ENCODE measurements at regions not wholly inside any gene's neighbourhood (a gene's known extent, or its start where the extent isn't known, plus 50 kb on each side); places are given as distances from the start of the nearest gene placed in this dataset.
A peak's percentile ranks its signal among the peaks of the same experiment; 100 is the strongest.
"Not testable (repeated sequence)": the region's sequence is repeated elsewhere in the genome, so short reads cannot be mapped to it uniquely, and the experiment has no call there.

DNA sequence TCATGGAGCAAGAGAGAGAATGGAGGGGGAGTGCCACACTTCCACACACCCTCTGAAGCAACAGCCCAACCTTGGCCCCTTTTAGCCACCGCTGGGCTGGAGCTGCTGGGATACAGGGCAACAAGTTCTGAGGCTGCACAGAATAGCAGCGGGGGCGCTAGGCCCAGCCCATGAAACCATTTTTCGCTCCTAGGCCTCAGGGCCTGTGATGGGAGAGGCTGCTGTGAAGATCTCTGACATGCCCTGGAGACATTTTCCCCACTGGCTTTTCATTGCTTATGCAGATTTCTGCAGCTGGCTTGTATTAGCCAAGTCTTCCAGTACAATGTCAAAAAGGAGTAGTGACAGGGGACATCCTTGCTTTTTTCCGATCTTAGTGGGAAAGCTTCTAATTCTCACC lies 202.3 kb upstream of the B3GALT2 start:
- ATAC-seq = no peak
- DNase-seq (ENCODE audit: low spot score) = no peak

DNA sequence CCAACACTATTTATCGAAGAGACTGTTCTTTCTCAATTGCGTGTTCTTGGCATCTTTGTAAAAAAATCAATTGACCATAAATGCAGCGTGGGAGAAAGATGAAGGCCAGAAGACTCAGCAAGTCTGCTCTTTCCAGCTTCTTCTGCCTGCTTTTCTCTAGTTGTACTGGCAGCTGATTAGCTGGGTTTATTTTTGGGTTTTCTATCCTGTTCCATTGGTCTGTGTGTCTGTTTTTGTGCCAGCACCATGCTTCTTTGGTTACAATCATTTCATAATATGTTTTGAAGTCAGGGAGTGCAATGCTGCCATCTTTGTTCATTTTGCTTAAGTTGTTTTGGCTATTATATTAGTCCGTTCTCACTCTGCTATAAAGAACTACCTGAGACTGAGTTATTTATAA lies 201.8 kb upstream of the B3GALT2 start:
- ATAC-seq = no peak

DNA sequence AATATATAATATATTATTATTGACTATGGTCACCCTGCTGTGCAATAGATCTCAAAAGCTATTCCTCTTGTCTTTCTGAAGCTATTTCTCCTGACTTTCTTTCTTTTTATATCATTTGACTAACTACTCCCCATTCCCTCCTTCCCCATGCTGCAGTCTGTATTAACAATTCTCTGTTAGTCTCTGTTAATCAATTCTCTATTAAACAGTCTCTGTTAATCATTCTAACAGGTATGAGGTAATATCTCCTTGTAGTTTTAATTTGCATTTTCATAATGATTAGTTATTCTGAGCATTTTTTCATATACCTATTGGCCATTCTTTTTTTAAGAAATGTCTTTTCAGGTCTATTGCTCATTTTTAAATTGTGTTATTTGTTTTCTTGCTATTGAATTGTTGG lies 201.0 kb upstream of the B3GALT2 start:
- no peak for DNase-seq (ENCODE audit: low spot score)
- ATAC-seq = no peak

More for the DNA sequence above, 201.8 kb upstream of the B3GALT2 start:
- no peak for DNase-seq (ENCODE audit: low spot score)

DNA sequence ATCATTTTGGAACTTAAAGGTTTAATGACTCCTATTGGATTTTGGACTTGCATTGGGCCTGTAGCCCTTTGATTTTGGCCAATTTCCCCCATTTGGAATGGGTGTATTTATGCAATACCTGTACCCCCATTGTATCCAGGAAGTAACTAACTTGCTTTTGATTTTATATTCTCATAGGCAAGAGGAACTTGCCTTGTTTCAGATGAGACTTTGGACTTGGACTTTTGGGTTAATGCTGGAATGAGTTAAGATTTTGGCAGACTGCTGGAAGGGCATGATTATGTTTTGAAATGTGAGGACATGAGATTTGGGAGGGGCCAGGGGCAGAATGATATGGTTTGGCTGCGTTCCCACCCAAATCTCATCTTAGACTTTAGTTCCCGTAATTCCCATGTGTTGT lies 192.0 kb upstream of the B3GALT2 start:
- DNase-seq (ENCODE audit: low spot score); ATAC-seq: not testable (repeated sequence)

DNA sequence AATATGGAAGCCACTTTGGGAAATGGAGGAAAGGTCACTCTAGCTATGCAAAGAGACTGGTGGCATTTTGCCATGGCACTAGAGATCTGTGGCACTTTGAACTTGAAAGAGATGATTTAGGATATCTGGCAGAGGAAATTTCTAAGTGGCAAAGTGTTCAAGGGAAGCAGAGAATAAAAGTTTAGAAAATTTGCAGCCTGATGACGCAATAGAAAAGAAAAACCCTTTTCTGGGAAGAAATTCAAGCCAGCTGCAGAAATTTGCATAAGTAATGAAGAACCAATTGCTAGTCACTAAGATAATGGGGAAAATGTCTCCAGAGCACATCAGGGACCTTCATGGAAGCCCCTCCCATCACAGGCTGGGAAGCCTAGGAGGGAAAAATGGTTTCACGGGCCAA lies 191.1 kb upstream of the B3GALT2 start:
- ATAC-seq = no peak
- no peak for DNase-seq (ENCODE audit: low spot score)

DNA sequence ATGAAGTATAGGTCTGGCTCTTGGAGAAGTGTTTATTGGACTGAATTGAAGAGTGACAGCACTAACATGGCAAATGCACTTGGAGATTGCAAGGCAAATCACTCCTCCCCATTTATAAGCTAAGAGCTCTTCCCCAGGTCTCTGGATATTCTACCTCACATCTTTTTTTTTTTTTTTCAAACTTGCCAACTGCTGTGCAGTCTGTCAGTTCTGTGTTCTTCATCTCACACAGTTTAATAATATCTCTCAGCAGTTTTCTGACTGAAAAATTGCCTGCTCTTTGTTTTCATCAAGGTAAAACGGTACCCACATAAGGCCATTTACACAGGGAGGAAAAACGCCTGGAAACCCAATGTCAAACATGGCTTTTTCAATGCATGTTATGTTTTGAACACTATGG lies 186.1 kb upstream of the B3GALT2 start:
- no peak for ATAC-seq
- DNase-seq (ENCODE audit: low spot score) = no peak

DNA sequence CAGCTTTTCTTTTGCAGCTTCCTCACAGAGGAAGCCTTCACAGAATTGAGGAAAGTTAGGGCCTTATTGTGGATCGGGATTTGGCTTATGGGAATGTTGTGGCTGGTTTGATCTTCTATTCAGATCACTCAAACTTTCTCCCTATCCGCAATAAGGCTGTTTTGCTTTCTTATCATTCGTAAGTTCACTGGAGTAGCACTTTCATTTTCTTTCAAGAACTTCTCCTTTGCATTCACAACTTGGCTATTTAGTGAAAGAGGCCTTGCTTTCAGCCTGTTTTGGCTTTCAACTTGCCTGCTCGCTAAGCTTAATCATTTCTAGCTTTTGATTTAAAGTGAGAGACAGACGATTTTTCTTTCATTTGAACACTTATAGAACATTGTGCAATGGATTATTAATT lies 181.9 kb upstream of the B3GALT2 start:
- DNase-seq (ENCODE audit: low spot score) = no peak
- ATAC-seq = no peak

DNA sequence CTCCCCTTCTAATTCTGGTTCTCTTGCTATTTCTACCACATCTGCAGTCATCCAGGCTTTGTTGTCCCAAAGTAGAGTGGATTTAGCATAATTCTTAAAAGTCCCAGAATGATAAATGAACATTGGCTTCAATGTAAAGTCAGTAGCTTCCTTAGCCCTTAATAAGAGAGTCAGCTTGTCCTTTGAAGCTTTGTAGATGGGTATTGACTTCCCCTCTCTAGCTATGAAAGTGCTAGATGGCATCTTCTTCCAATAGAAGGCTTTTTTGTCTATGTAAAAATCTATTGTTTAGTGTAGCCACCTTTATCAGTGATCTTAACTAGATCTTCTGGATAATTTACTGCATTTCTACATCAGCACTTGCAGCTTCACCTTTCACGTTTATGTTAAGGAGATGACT lies 181.4 kb upstream of the B3GALT2 start:
- DNase-seq (ENCODE audit: low spot score) (no peak), ATAC-seq (no peak)

DNA sequence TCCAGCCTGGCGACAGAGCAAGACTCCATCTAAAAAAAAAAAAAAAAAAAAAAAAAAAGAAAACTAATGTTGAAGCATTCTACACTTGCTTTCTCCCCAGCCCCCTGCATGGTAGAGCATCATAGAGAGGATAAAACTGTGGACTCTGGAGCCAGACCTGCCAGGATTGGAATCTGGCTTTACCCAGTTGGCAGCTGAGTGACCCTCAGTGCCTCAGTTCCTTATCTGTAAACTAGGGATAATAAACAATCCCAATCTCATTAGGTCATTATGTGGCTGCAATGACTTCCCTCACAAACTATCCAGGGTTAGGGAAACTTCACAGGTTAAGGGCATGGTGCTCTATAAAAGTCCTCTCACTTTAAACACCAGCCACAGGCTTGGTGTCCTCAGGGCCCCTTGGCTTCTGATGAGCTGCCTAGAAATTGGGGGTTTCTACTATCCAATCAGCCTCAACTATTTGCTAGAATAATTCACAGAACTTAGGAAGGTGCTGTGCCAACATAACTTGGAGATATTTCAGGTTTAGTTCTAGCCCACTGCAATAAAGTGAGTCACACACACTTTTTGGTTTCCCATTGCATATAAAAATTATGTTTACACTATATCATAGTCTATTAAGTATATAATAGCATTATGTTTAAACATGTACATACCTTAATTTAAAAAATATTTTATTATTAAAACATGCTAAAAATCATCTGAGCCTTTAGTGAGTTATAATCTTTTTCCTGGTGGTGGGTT lies 180.5 kb upstream of the B3GALT2 start:
- no peak for ATAC-seq
- no peak for DNase-seq (ENCODE audit: low spot score)

DNA sequence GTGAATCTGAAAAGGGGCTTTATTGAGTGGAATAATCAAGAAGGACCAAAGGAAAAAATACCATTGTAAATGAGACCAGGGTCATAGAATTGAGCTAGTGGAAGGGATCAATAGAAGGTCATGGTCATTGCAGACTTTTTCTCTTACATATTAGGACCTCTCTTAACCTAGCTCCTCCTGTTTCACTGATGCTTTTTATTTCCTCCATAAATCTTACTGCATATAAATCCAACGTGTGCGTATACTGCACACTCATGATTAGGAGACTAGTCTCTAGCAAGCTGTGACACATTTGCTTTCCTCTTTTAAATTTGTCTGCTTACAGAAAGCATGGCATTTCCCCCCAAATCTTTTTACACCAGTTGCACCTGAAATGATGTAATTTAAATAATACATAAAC lies 179.6 kb upstream of the B3GALT2 start:
- no peak for DNase-seq (ENCODE audit: low spot score)
- ATAC-seq = no peak

DNA sequence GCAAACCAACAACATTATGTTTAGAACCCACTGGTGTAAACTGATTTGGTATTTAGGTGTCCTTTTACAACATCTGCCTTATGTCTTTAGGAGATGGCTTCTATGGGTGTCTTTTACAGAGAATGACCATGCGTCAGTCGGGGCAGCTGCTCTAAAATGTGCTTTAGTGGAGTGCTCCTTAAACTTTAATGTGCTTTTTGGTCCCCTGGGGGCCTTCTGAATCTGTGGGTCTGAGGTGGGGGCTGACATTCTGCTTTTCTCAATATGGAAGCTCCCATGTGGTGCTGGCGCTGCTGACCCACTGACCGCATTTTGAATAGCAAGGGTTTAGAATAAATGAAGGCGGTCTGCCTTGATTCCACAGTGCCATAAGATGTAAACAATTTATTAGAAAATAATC lies 173.2 kb upstream of the B3GALT2 start:
- no peak for DNase-seq (ENCODE audit: low spot score)
- no peak for ATAC-seq

DNA sequence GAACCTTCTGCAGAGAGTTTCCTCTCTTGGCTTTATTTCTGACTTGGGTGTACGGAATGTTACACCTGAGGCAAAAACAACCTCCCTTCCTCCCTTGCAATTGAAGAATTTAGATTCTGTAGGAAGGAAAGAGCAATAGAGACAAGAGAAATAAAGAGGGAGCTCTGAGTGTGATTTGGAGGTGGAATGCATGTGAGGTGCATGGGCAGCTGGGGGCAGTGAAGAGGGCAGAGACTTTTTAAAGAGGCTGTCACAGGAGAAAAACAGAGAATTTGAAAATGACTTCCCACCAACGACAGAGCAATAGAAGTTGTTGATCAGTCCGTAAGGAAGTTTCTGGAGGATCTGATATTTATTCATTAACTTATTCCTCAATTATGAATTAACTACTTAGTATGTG lies 172.0 kb upstream of the B3GALT2 start:
- DNase-seq (ENCODE audit: low spot score) (no peak), ATAC-seq (no peak)

DNA sequence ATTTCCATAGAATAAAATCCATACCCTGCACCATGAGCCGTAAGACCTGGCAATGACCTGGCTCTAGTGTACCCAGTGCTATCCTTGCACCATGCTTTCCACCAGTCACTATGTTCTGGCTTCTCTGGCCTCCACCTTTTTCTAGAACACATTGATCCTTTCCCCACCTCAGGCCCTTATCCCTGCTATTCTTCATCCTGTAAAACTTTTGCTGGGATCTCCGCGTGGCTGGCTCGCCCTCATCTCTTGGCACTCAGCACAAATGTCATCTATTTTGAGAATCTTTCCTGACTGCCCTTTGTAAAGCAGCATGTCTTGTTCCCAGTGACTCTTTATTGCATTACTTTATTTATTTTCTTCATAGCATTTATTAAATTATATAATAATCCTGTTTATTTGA lies 169.8 kb upstream of the B3GALT2 start:
- ATAC-seq = no peak
- no peak for DNase-seq (ENCODE audit: low spot score)

DNA sequence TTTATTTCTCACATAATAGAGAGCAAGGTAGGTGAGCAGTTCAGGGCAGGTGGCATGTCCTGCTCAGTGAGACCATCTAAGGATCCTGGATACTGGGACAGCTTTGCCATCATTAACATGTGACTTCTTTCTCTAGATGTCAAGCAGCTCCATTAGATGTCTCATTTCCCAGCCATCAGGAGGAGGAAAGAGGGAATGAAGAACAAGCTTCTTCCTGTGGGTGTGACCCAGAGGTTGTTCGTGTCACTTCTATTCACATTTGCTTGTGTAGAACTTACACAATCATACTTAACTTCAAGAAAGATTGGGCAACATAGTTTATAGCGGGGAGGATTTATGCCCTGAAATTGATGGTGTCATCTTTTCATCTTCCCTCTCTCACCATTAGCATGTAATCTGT lies 169.2 kb upstream of the B3GALT2 start:
- DNase-seq (ENCODE audit: low spot score) (no peak), ATAC-seq (no peak)

DNA sequence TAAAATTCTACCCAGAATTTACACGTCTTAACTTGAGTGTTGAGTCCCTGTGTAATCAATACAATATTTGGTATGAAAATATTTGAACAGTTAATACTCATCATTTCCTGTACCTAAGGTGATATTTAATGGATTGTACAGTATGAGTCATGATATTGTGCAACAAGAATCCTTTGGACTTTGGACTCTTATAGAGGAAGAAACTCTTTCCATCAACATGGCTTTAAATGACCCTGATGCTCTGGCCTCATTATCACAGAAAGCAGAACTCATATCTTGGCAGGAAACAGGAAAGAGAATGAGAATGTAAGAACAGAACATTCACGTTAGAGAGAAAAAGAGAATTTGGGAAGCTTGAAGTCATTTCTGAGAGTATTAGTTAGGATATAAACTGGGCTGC lies 168.8 kb upstream of the B3GALT2 start:
- no peak for DNase-seq (ENCODE audit: low spot score)

DNA sequence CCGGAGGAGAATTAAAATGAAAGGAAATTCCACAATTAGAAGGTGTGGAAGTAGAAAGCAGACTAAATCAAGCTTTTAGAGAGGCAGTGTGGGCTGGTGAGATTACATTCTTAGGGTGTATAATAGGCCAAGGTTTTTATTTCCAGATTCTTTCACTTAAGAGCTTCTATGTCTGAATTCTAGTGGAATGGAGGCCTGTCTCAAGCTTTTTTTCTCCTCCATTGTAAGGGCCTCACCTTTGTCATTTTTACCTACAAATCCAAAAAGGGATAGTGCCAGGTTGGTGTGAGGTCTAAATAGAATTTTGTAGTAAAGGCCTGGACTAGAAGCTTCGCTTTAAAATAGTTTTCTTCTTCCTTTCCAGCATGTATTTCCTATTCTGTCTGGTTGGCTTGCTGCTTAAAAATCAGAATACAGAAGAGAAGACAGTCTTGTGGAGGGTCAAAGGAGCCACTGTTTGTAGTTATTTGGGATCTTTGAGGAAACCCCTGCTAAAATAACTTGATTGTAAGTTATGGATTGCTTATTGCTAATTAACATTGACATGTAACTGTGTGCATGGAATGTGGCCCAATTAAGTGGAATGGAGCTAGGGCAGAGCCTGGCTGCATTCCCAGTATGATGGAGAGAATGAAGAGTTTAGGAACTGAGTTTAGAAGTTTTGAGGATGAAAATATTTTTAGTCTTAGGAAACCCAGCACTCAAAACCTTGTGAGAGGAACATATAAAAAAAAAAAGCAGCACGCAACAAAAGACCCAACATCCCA lies 162.5 kb upstream of the B3GALT2 start:
- ATAC-seq (no peak), DNase-seq (ENCODE audit: low spot score) (no peak)

More for the DNA sequence above, 168.8 kb upstream of the B3GALT2 start:
- ATAC-seq = peak; percentile 48

DNA sequence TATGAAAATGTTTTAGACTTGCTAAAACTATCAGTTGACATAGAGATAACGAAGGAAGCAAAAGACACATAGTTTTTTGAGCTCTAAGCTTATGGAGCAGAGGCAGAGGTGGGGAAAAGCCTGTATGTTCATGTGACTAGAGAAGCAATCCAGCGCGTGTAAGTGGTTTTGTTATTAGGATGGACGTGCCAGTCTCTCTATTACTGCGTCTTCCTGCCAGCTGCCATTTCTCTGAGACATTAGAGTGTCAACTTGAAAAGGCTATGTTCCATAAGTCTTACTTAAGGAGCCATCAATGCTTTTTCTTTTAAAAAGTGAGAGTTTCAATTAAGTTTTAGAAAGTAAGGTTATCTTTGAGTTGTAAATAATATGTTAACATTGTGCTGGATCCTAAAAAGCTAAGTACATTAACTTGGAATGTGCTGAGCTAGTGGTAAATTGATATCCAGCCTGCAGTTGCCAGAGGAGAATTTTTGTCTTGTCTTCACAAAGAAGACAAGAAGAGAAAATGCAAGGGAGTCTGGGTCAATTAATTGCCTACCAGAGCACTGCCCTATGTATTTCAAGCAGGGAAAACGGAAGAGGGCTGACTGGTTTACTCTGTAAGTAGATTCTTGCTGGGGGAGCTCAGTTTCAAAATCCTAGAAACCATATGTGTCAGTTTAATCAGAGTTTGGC lies 161.8 kb upstream of the B3GALT2 start:
- DNase-seq (ENCODE audit: low spot score) (no peak), ATAC-seq (no peak)

DNA sequence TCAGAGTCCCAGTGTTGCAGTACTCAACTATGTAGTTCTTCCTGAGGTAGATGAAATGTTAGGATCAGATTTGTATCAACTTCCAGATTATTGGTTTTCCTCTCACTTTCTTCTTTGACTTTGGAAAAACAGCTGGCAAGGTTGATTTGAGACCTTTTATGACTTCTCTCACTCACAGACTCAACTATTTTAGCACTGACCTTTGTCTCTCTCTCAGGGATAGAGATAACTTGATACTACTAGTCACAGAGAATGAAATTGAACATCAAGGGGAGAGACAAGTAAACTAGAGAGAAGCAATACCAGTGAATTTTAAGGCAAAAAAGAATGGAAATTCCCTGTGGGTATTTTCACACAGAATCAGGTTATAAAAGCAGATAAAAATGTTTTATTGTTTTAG lies 159.7 kb upstream of the B3GALT2 start:
- DNase-seq (ENCODE audit: low spot score) (no peak), ATAC-seq (no peak)

DNA sequence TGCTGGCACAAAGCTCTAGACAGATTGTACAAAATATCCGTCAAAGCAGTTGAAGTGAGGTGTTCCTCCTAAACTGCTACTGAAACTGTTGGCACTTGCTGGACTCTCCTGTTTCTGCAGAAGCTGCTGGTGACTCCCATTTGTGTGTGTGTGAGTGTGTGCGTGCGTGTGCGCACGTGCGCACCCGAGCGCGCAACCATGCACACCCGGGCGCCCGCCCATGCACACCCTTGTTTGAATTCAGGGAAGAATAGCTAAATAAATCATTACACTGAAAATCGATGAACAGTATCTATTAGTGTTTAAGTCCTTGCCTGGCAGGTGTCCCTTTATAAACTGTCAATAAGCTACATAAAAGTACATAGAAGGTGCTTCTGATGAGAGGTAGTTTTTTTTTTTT lies 156.4 kb upstream of the B3GALT2 start:
- no peak for ATAC-seq
- no peak for DNase-seq (ENCODE audit: low spot score)

DNA sequence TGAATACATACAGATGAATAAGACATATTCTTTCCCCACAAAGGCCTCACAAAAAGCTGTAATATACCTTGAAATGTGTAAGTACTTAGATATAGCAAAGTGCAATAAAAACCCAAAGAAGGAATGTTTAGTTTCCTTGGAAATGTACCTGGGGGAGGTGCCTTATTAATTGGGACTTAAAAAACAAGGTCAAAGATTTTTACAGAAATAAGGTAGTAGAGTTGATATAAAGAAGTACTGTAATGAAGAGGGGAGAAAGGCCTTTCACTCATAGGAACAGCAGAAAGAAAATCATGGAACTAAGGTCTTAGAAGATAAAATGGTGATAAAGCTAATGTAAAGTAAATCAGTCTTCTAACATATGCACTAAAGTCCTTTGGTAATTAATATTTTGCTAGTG lies 153.9 kb upstream of the B3GALT2 start:
- DNase-seq (ENCODE audit: low spot score) (no peak), ATAC-seq (no peak)

DNA sequence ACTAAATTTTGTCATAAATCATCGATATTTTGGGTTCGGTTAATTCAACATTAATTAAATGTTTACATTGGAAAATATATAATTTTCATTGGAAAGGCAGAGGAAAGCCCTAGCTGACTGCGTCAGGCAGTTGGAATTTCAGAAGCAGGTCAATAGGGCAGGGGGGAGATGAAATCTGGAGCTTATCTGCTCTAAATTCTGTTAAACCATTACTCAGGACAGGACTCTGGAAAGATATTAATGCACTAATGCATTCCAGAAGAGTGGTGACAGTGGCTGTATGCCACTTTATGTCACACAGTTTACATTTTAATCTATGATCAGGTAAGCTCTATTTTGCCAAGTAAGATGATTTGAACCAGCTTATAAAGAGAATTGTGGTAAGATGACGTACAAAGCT lies 153.0 kb upstream of the B3GALT2 start:
- ATAC-seq = no peak
- DNase-seq (ENCODE audit: low spot score) = no peak

DNA sequence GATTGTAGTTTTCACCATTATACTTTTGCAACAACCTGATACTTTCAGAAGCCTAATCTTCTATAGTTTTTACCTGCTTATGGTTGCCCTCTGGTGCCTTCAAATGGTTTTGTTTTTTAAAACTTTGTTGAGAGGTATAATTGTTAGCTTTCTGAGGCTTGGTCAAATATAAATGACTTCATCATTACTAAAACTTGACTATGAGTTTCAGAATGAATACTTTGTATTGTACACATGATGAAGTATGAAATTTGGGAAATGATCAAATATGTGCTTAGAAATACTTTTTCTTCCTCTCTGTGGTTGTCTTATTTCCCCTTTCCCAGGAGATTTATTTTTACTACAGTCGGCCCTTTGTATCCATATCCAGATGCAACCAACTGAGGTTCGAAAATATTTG lies 151.8 kb upstream of the B3GALT2 start:
- ATAC-seq = no peak
- DNase-seq (ENCODE audit: low spot score) = no peak

All from left lobe of liver (tissue), 2 donors.